ENCODE measurements at regions not wholly inside any gene's neighbourhood (a gene's known extent, or its start where the extent isn't known, plus 50 kb on each side); places are given as distances from the start of the nearest gene placed in this dataset.
"Not testable (repeated sequence)": the region's sequence is repeated elsewhere in the genome, so short reads cannot be mapped to it uniquely, and the experiment has no call there.

GRCh38 chr1:47594627-47595026 is 156.8 kb downstream of the FOXD2 start:
- no peak for DNase-seq (ENCODE audit: low read depth)
- no peak for TF ChIP-seq CTCF (IDR thresholded peaks at IDR 0.05; ENCODE audit: low read depth, low read length, missing control alignments)
- no peak overlapping the region for H3K4me3 ChIP-seq (ENCODE audit: low read depth, low read length)

- no peak for DNase-seq (ENCODE audit: low read depth)
- TF ChIP-seq CTCF (IDR thresholded peaks at IDR 0.05; ENCODE audit: low read depth, low read length, missing control alignments): no peak
- no peak overlapping the region for H3K4me3 ChIP-seq (ENCODE audit: low read depth, low read length)
Observed at GRCh38 chr1:47596328-47596727, 158.5 kb downstream of the FOXD2 start.

DNA sequence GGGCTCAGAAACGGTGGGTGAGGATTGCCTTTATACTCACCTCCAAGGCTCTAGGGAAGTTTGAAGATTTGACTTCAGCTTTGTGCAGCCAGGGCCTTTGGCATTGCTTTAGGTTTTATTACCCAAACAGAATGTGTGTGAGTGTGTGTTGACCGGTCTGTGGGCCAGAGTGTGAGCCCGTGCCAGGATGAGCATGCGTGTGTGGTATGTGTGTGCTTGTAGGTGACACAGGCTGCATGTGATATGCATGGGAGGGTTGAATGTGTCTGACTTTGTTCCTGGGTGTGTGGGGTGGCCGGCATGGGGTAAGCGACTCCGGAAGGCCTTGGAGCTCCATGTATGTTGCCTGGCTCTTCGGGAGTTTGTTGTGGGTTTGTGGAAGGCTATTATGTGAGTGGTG is 160.5 kb downstream of the FOXD2 start:
- DNase-seq (ENCODE audit: low read depth): no peak
- H3K4me3 ChIP-seq (ENCODE audit: low read depth, low read length): no peak overlapping the region
- TF ChIP-seq CTCF (IDR thresholded peaks at IDR 0.05; ENCODE audit: low read depth, low read length, missing control alignments): no peak

- TF ChIP-seq CTCF (IDR thresholded peaks at IDR 0.05; ENCODE audit: low read depth, low read length, missing control alignments): no peak
- no peak overlapping the region for H3K4me3 ChIP-seq (ENCODE audit: low read depth, low read length)
Observed at GRCh38 chr1:47599777-47600176, 161.9 kb downstream of the FOXD2 start.

GRCh38 chr1:47602491-47602890 is 164.6 kb downstream of the FOXD2 start:
- not testable (repeated sequence) for DNase-seq (ENCODE audit: low read depth); H3K4me3 ChIP-seq (ENCODE audit: low read depth, low read length)

More at GRCh38 chr1:47599777-47600176, 161.9 kb downstream of the FOXD2 start:
- DNase-seq (ENCODE audit: low read depth): no peak

DNA sequence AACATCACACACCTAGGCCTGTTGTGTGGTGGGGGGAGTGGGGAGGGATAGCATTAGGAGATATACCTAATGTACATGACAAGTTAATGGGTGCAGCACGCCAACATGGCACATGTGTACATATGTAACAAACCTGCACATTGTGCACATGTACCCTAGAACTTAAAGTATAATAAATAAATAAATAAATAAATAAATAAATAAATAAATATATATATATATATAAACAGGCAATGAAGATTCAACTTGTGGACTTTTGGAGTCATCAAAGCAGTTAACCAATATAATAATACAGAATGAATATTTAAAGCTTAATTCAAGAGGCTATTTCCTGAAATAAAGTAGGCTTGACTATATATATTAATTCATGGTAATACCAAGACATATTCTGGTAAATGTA is 167.0 kb downstream of the FOXD2 start:
- not testable (repeated sequence) for H3K4me3 ChIP-seq (ENCODE audit: low read depth, low read length); DNase-seq (ENCODE audit: low read depth)

GRCh38 chr1:47608296-47608875 is 170.5 kb downstream of the FOXD2 start:
- no peak for TF ChIP-seq CTCF (IDR thresholded peaks at IDR 0.05; ENCODE audit: low read depth, low read length, missing control alignments)
- H3K4me3 ChIP-seq (ENCODE audit: low read depth, low read length): no peak overlapping the region

DNA sequence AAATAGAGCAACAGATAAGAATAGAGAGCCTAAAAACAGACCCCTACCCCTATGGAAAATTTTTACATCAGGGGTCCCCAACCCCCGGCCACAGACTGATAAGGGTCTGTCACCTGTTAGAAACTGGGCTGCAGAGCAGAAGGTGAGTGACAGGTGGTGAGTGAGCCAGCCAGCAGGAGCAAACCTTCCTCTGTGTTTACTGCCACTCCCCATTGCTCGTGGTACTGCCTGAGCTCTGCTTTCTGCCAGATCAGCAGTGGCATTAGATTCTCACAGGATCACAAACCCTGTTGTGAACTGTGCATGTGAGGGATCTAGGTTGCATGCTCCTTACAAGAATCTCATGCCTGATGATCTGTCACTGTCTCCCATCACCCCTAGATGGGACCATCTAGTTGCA is 174.1 kb downstream of the FOXD2 start:
- TF ChIP-seq CTCF (IDR thresholded peaks at IDR 0.05; ENCODE audit: low read depth, low read length, missing control alignments): no peak
- no peak for DNase-seq (ENCODE audit: low read depth)
- H3K4me3 ChIP-seq (ENCODE audit: low read depth, low read length): no peak overlapping the region

More at GRCh38 chr1:47608296-47608875, 170.5 kb downstream of the FOXD2 start:
- no peak for DNase-seq (ENCODE audit: low read depth)

Measured in GM12864 (cell line).